NCI-H1417 treated with DMSO at 0.1 percent for 48 hours (cell line): ENCODE measurements at regions not wholly inside any gene's neighbourhood (a gene's known extent, or its start where the extent isn't known, plus 50 kb on each side); places are given as distances from the start of the nearest gene placed in this dataset.
"Not testable (repeated sequence)": the region's sequence is repeated elsewhere in the genome, so short reads cannot be mapped to it uniquely, and the experiment has no call there.

Experiments
- DNase-seq: peaks from one replicate; lab custom pipeline; 2025; lab: John Stamatoyannopoulos, UW

GRCh38 chr7:15143936-15144335, 241.4 kb upstream of the DGKB start:
- no peak for DNase-seq

GRCh38 chr7:15143121-15143520, 240.6 kb upstream of the DGKB start:
- no peak for DNase-seq

GRCh38 chr7:15140431-15140830, 237.9 kb upstream of the DGKB start:
- DNase-seq, result no peak

GRCh38 chr7:15131661-15132060, 229.1 kb upstream of the DGKB start:
- DNase-seq, result no peak

GRCh38 chr7:15130666-15131541, 228.4 kb upstream of the DGKB start:
- no peak for DNase-seq

- DNase-seq, result peak; percentile 14
These were observed 226.2 kb upstream of the DGKB start for GRCh38 chr7:15128716-15129115.

- DNase-seq, result not testable (repeated sequence)
These were observed 224.1 kb upstream of the DGKB start for GRCh38 chr7:15126653-15127052.

GRCh38 chr7:15123901-15124300, 221.3 kb upstream of the DGKB start:
- no peak for DNase-seq

GRCh38 chr7:15113752-15114151, 211.2 kb upstream of the DGKB start:
- DNase-seq, result no peak

GRCh38 chr7:15105711-15106110, 203.2 kb upstream of the DGKB start:
- no peak for DNase-seq

GRCh38 chr7:15104411-15105092, 202.0 kb upstream of the DGKB start:
- DNase-seq, result peak; percentile 38

- DNase-seq, result no peak
These were observed 196.5 kb upstream of the DGKB start for GRCh38 chr7:15099074-15099473.

- no peak for DNase-seq
These were observed 194.3 kb upstream of the DGKB start for GRCh38 chr7:15096853-15097252.

GRCh38 chr7:15094989-15095388, 192.4 kb upstream of the DGKB start:
- DNase-seq, result no peak

GRCh38 chr7:15087771-15088170, 185.2 kb upstream of the DGKB start:
- no peak for DNase-seq

GRCh38 chr7:15086862-15087261, 184.3 kb upstream of the DGKB start:
- DNase-seq, result no peak

GRCh38 chr7:15086131-15086611, 183.6 kb upstream of the DGKB start:
- DNase-seq, result no peak

GRCh38 chr7:15085366-15085765, 182.8 kb upstream of the DGKB start:
- no peak for DNase-seq

GRCh38 chr7:15084368-15084767, 181.8 kb upstream of the DGKB start:
- no peak for DNase-seq

- DNase-seq, result no peak
These were observed 179.3 kb upstream of the DGKB start for GRCh38 chr7:15081891-15082290.

GRCh38 chr7:15073301-15073700, 170.8 kb upstream of the DGKB start:
- DNase-seq, result no peak

- no peak for DNase-seq
These were observed 165.8 kb upstream of the DGKB start for GRCh38 chr7:15068324-15068723.

- DNase-seq, result no peak
These were observed 154.7 kb upstream of the DGKB start for GRCh38 chr7:15057272-15057671.
